Transverse colon (tissue), 4 donors: ENCODE measurements at regions not wholly inside any gene's neighbourhood (a gene's known extent, or its start where the extent isn't known, plus 50 kb on each side); places are given as distances from the start of the nearest gene placed in this dataset.

Experiments
- EP300 ChIP-seq: sonication (generic); formaldehyde crosslinking; IDR thresholded peaks from one replicate; pipeline ENCODE4 v1.6.1; 2017; ENCODE audit warnings: antibody characterized with exemption, low read depth
- POLR2A ChIP-seq: fragments of 450-650 bp; IDR thresholded peaks from one replicate; pipeline ENCODE4 v1.6.1; 2016; ENCODE audit warnings: antibody characterized with exemption, mild to moderate bottlenecking, moderate library complexity
- POLR2AphosphoS5 ChIP-seq, 3 donors: sonication (generic); formaldehyde crosslinking; IDR thresholded peaks; one replicate each; pipeline ENCODE4 v1.6.1; 2016; ENCODE audit warnings: antibody characterized with exemption in 3 of 3
- TF ChIP-seq, protein P1 (sequence below), 5 experiments: fragments of 200-600 bp in 3 of 5; fragments of 450-650 bp in 2 of 5; sonication (generic) in 3 of 5; IDR thresholded peaks; 1 replicate in 2 of 5; 2 replicates in 3 of 5; pipeline ENCODE4 v1.5.1; 2016 to 2017; ENCODE audit warnings: antibody characterized with exemption in 5 of 5, inconsistent platforms in 3 of 5, mild to moderate bottlenecking in 2 of 5, moderate library complexity in 1 of 5

DNA sequence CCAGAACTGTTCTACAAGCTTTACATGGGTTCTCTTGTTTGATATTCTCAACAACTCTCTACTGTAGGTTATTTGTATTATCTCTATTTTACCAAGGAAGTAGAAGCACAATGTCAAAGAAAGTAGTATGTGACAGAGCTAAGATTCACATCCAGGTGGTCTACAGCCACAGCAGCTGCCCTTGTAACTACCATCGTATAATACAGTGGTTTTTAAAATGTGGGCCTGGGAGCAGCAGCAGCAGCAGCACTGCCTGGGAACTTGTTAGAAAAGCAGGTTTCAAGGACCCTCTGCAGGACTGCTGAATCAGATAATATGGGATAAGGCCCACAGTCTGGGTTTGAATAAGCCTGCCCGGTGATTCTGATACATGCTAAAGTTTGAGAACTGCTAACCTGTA lies 357.1 kb upstream of the SATB1 start:
- TF ChIP-seq, protein P1, sequence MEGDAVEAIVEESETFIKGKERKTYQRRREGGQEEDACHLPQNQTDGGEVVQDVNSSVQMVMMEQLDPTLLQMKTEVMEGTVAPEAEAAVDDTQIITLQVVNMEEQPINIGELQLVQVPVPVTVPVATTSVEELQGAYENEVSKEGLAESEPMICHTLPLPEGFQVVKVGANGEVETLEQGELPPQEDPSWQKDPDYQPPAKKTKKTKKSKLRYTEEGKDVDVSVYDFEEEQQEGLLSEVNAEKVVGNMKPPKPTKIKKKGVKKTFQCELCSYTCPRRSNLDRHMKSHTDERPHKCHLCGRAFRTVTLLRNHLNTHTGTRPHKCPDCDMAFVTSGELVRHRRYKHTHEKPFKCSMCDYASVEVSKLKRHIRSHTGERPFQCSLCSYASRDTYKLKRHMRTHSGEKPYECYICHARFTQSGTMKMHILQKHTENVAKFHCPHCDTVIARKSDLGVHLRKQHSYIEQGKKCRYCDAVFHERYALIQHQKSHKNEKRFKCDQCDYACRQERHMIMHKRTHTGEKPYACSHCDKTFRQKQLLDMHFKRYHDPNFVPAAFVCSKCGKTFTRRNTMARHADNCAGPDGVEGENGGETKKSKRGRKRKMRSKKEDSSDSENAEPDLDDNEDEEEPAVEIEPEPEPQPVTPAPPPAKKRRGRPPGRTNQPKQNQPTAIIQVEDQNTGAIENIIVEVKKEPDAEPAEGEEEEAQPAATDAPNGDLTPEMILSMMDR (IDR thresholded peaks at IDR 0.05): no peak
- TF ChIP-seq POLR2A (no peak), EP300 (no peak), POLR2AphosphoS5 (IDR thresholded peaks at IDR 0.05) (no peak)
